SK-N-MC (cell line): ENCODE measurements at regions not wholly inside any gene's neighbourhood (a gene's known extent, or its start where the extent isn't known, plus 50 kb on each side); places are given as distances from the start of the nearest gene placed in this dataset.

Experiments used
- EZH2 ChIP-seq: fragments of 200-600 bp; sonication (generic); IDR thresholded peaks from one replicate; pipeline ENCODE4 v1.6.1; 2017; ENCODE audit warnings: antibody characterized with exemption
- POLR2AphosphoS5 ChIP-seq: IDR thresholded peaks from 2 replicates; pipeline ENCODE4 v1.6.1; 2012; ENCODE audit warnings: mild to moderate bottlenecking, low read depth, low read length, borderline replicate concordance

- no peak for TF ChIP-seq EZH2
- TF ChIP-seq POLR2AphosphoS5, result no peak
Measured at GRCh38 chr3:25291481-25291905, 136.6 kb upstream of the RARB start.
